ENCODE measurements at regions not wholly inside any gene's neighbourhood (a gene's known extent, or its start where the extent isn't known, plus 50 kb on each side); places are given as distances from the start of the nearest gene placed in this dataset.

DNA sequence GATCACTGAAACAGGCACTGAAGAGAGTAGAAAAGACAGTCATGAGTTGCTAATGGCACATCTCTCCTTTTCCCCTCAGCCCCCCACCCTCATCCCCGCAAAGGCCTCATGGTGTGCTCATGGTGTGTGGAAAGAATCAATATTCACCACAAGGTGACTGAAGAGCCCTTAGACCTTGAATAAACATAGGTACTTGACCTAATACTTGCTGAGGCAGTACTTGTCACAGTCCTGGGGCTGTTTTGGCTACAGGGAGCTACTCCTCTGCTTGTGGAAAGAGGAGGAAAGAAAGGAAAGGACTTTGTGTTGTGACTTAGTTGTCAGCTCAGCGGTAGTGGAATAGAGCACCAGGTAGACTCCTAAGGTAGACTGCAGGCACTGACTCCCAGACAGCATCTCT lies 537.8 kb upstream of the CCDC179 start:
- no peak for DNase-seq (ENCODE audit: low read depth, low spot score)
- TF ChIP-seq, protein P1, sequence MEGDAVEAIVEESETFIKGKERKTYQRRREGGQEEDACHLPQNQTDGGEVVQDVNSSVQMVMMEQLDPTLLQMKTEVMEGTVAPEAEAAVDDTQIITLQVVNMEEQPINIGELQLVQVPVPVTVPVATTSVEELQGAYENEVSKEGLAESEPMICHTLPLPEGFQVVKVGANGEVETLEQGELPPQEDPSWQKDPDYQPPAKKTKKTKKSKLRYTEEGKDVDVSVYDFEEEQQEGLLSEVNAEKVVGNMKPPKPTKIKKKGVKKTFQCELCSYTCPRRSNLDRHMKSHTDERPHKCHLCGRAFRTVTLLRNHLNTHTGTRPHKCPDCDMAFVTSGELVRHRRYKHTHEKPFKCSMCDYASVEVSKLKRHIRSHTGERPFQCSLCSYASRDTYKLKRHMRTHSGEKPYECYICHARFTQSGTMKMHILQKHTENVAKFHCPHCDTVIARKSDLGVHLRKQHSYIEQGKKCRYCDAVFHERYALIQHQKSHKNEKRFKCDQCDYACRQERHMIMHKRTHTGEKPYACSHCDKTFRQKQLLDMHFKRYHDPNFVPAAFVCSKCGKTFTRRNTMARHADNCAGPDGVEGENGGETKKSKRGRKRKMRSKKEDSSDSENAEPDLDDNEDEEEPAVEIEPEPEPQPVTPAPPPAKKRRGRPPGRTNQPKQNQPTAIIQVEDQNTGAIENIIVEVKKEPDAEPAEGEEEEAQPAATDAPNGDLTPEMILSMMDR (IDR thresholded peaks at IDR 0.05; ENCODE audit: low read depth, low read length) = no peak
- no peak overlapping the region for H3K4me3 ChIP-seq (ENCODE audit: low read depth, low read length)
- in situ Hi-C loops (cut with HindIII; ENCODE audit: low sequenced_read_pairs) = no loop called here

DNA sequence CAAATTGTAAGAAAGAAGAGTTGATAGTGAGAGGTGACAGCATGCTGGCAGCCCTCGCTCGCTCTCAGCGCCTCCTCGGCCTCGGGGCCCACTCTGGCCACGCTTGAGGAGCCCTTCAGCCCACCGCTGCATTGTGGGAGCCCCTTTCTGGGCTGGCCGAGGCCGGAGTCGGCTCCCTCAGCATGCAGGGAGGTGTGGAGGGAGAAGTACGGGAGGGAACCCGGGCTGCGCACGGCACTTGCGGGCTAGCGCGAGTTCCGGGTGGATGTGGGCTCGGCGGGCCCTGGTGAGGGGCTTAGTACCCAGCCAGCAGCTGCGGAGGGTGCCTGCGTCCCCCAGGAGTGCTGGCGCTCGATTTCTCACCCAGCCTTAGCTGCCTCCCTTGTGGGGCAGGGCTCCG lies 539.7 kb upstream of the CCDC179 start:
- H3K4me3 ChIP-seq (ENCODE audit: low read depth, low read length) = no peak overlapping the region
- TF ChIP-seq, protein P1 (IDR thresholded peaks at IDR 0.05; ENCODE audit: low read depth, low read length) = no peak
- no peak for DNase-seq (ENCODE audit: low read depth, low spot score)
- in situ Hi-C loops (cut with HindIII; ENCODE audit: low sequenced_read_pairs) = no loop called here

DNA sequence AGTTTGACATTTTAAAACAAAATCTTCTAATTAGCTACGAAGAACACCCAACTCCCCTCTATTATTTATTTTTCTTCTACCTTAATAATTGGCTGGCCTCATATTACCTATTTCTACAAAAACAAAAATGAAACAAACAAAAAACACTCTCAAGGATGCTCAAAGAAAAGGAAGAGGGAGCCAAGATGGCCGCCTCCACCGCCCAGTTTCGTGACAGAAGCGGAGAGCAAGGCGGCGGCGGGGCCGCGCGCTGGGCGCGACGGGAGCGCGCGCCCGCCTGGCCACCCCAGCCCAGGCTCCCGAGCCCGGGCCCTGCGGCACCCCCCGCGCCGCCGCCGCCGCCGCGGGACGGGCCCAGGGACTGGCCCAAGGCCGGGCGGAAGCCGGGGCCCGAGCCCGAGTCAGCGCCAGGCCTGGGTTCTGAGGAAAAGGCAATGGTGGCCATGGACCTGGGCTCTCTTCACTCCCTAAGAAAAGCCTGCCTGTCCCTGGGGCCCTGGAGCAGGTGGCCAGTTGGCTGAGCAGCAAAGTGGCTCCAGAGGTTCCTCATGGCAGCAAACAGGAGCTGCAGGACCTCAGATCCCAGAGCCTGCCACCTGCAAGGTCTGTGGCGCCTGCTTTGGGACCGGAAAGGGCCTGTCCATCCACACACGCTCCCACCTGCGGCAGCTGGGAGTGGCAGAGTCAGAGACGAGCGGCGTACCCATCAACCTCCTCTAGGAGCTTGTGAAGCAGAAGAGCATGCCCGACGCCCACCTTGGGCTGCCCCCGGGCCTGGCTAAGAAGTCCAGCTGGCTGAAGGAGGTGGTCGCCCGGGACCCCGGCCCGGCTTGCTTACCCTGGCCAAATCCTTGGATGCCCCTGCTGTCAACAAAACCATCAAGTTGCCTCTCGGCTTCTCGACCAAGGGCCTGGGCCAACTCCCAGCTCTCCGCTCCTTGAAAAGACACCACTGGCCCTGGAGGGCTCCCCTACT lies 543.2 kb upstream of the CCDC179 start:
- TF ChIP-seq, protein P1 (IDR thresholded peaks at IDR 0.05; ENCODE audit: low read depth, low read length) = no peak
- in situ Hi-C loops (cut with HindIII; ENCODE audit: low sequenced_read_pairs) = no loop called here
- no peak for DNase-seq (ENCODE audit: low read depth, low spot score)
- H3K4me3 ChIP-seq (ENCODE audit: low read depth, low read length) = no peak overlapping the region

DNA sequence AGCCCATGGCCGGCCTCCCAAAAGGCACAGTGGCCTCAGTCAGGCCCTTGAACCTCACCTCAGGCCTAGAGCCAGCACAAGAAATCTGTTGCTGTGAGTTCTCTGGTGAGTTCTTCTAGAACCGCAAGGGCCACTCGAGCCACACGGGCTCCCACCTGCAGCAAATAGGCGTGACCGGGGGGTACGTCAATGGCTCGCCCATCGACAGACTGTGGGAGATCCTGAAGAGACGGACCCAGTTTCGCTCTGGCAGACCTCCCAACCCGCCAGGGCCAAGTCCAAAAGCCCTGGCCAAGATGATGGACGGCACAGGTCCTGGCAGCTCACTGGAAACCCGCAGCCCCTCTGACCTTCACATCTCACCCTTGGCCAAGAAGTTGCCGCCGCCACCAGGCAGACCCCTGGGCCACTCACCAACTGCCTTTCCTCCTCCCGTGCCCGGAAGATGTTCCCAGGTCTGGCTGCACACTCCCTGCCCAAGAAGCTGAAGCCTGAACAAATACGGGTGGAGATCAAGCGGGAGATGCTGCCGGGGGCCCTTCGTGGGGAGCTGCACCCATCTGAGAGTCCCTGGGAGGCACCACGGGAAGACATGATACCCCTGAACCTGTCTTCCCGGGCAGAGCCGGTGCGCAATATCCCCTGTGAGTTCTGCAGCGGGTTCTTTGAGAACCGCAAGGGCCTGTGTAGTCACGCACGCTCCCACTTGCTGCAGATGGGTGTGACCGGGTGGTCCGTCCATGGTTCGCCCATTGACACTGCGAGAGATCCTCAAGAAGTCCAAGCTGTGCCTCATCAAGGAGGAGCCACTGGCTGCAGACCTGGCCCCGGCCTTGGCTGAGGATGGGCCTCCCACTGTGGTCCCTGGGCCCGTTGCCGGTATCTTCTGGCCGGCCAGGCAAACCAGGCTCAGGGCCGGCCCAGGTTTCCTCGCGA lies 544.2 kb upstream of the CCDC179 start:
- DNase-seq (ENCODE audit: low read depth, low spot score) = no peak
- H3K4me3 ChIP-seq (ENCODE audit: low read depth, low read length) = no peak overlapping the region
- TF ChIP-seq, protein P1 (IDR thresholded peaks at IDR 0.05; ENCODE audit: low read depth, low read length) = no peak
- in situ Hi-C loops (cut with HindIII; ENCODE audit: low sequenced_read_pairs) = no loop called here

DNA sequence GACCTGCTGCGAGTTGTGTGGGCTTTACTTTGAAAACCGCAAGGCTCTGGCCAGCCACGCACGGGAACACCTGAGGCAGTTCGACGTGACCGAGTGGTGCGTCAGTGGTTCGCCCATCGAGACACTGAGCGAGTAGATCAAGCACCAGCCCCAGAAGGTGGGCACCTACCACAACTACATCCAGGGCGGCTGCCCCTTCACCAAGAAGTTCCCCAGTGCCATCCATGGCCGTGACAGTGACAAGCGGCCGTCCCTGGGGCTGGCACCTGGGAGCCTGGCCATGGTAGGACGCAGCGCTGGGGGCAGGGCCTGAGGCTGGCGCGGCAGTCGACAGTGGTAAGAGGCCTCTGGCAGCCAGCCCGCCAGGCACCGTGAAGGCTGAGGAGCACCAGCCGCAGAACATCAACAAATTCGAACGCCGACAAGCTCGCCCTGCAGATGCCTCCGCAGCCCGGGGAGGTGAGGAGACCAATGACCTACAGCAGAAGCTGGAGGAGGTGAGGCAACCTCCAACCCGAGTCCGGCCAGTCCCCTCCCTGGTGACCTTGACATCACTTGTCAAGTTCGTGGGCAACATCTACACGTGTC lies 545.2 kb upstream of the CCDC179 start:
- TF ChIP-seq, protein P1 (IDR thresholded peaks at IDR 0.05; ENCODE audit: low read depth, low read length) = no peak
- no peak overlapping the region for H3K4me3 ChIP-seq (ENCODE audit: low read depth, low read length)
- in situ Hi-C loops (cut with HindIII; ENCODE audit: low sequenced_read_pairs) = no loop called here
- no peak for DNase-seq (ENCODE audit: low read depth, low spot score)
